A549 (cell line): ENCODE measurements at regions not wholly inside any gene's neighbourhood (a gene's known extent, or its start where the extent isn't known, plus 50 kb on each side); places are given as distances from the start of the nearest gene placed in this dataset.

Experiments
- ATAC-seq, 2 experiments: fragments of 200-7000 bp in 1 of 2; fragments of >200 bp in 1 of 2; cut with Nextera tagmentation in 1 of 2; cut with Tn5 transposase in 1 of 2; 3 replicates each; pipeline versions ENCODE4 v1.8.0 to v1.9.1; 2018 to 2020; ENCODE audit warnings: mild to moderate bottlenecking in 1 of 2, moderate library complexity in 1 of 2
- CTCF ChIA-PET: fragments of 300-600 bp; sonication (Branson Sonifier 250); formaldehyde crosslinking; extraction: SDS; loops from one replicate; lab custom pipeline; 2021; ENCODE audit warnings: antibody characterized with exemption, inconsistent platforms; lab: Yijun Ruan, JAX
- POLR2A ChIA-PET: fragments of 350-600 bp; formaldehyde crosslinking; extraction: SDS; loops from one replicate; lab custom pipeline; 2021; ENCODE audit warnings: antibody characterized with exemption, inconsistent platforms; lab: Yijun Ruan, JAX
- DNase-seq, 2 experiments: peaks; one replicate each; pipeline versions ENCODE4 v3.0.0 to v3.0.0-alpha.2; 2011 to 2016; ENCODE audit warnings: low read depth in 1 of 2, low spot score in 1 of 2
- FAIRE-seq: peaks from 2 replicates; lab custom pipeline; 2011; peaks lifted over from hg19 to GRCh38; lab: Jason Lieb, UNC
- H3K27ac ChIP-seq, 2 experiments: fragments of >200 bp; sonication (Bioruptor Twin); formaldehyde crosslinking; 3 replicates each; pipeline ENCODE4 v1.5.1; 2016 to 2017
- H3K4me1 ChIP-seq: fragments of >200 bp; sonication (Bioruptor Twin); formaldehyde crosslinking; 3 replicates; pipeline ENCODE4 v1.6.1; 2016
- H3K4me2 ChIP-seq: fragments of >200 bp; sonication (Bioruptor Twin); formaldehyde crosslinking; 3 replicates; pipeline ENCODE4 v1.6.1; 2016
- H3K4me3 ChIP-seq: fragments of >200 bp; sonication (Bioruptor Twin); formaldehyde crosslinking; 3 replicates; pipeline ENCODE4 v1.5.1; 2016
- H3K9me3 ChIP-seq: fragments of >200 bp; sonication (Bioruptor Twin); formaldehyde crosslinking; 3 replicates; pipeline ENCODE4 v1.6.1; 2016
- BHLHE40 ChIP-seq: IDR thresholded peaks from 2 replicates; pipeline ENCODE4 v1.6.1; 2012; ENCODE audit warnings: low read depth, low read length, inconsistent platforms
- CBX2 ChIP-seq: fragments of 200-600 bp; sonication (generic); IDR thresholded peaks from 2 replicates; pipeline ENCODE4 v1.6.1; 2016; ENCODE audit warnings: low read depth, mild to moderate bottlenecking, borderline replicate concordance
- CHD2 ChIP-seq: fragments of 150-350 bp; IDR thresholded peaks from 2 replicates; pipeline ENCODE4 v1.6.1; 2014; ENCODE audit warnings: low read length; ENCODE audit not compliant: partially characterized antibody
- CTCF ChIP-seq: fragments of >200 bp; sonication (Bioruptor Twin); formaldehyde crosslinking; IDR thresholded peaks from 3 replicates; pipeline ENCODE4 v1.5.1; 2016
- ELK1 ChIP-seq: fragments of 150-350 bp; IDR thresholded peaks from 2 replicates; pipeline ENCODE4 v1.6.1; 2014; ENCODE audit warnings: low read depth, mild to moderate bottlenecking, low read length
- FOSL2 ChIP-seq, 2 experiments: fragments of 450-650 bp in 1 of 2; fragments of >200 bp in 1 of 2; sonication (Bioruptor Twin) in 1 of 2; formaldehyde crosslinking; IDR thresholded peaks; 2 replicates each; pipeline versions ENCODE4 v1.5.0 to v1.6.1; 2016 to 2020; ENCODE audit warnings: mild to moderate bottlenecking in 1 of 2, moderate library complexity in 1 of 2
- GATA3 ChIP-seq: IDR thresholded peaks from 2 replicates; pipeline ENCODE4 v1.6.1; 2012; ENCODE audit warnings: borderline replicate concordance
- HES2 ChIP-seq: fragments of >200 bp; sonication (Bioruptor Twin); formaldehyde crosslinking; IDR thresholded peaks from 2 replicates; pipeline ENCODE4 v1.6.1; 2016
- HOXA7 ChIP-seq: fragments of 250-450 bp; sonication (Bioruptor Pico); IDR thresholded peaks from 2 replicates; pipeline ENCODE4 v1.5.0; 2020; ENCODE audit warnings: mild to moderate bottlenecking, moderate library complexity
- JUNB ChIP-seq: fragments of >200 bp; sonication (Bioruptor Twin); formaldehyde crosslinking; IDR thresholded peaks from 2 replicates; pipeline ENCODE4 v1.6.1; 2016
- KDM5A ChIP-seq: fragments of 200-600 bp; sonication (generic); IDR thresholded peaks from 2 replicates; pipeline ENCODE4 v1.6.1; 2016; ENCODE audit warnings: antibody characterized with exemption, mild to moderate bottlenecking
- MAZ ChIP-seq: fragments of 150-350 bp; IDR thresholded peaks from 2 replicates; pipeline ENCODE4 v1.6.1; 2014; ENCODE audit warnings: antibody characterized with exemption, low read depth, low read length, borderline replicate concordance
- NFE2L2 ChIP-seq: fragments of 150-350 bp; conservative IDR thresholded peaks from 2 replicates; pipeline ENCODE4 v1.6.1; 2014; ENCODE audit warnings: low read length
- NR3C1 ChIP-seq: fragments of >200 bp; sonication (Bioruptor Twin); formaldehyde crosslinking; IDR thresholded peaks from 3 replicates; pipeline ENCODE4 v1.6.1; 2017
- POLR2A ChIP-seq: IDR thresholded peaks from 2 replicates; pipeline ENCODE4 v1.6.1; 2012; ENCODE audit warnings: mild to moderate bottlenecking, low read length
- RCOR1 ChIP-seq: fragments of 150-350 bp; IDR thresholded peaks from 2 replicates; pipeline ENCODE4 v1.6.1; 2014; ENCODE audit warnings: antibody characterized with exemption, low read length, low read depth
- TFCP2L1 ChIP-seq: fragments of 250-450 bp; sonication (Bioruptor Pico); IDR thresholded peaks from 2 replicates; pipeline ENCODE4 v1.5.0; 2021; ENCODE audit warnings: mild to moderate bottlenecking
- WGBS: methylation state at CpG from one replicate; pipeline ENCODE4 v1.1.6; 2017; ENCODE audit errors: missing lambda C conversion rate; 5-methylcytosine and 5-hydroxymethylcytosine counted together
- TF ChIP-seq, protein P1 (sequence below): fragments of 250-450 bp; sonication (Bioruptor Pico); IDR thresholded peaks from 2 replicates; pipeline ENCODE4 v1.5.0; 2021; ENCODE audit warnings: mild to moderate bottlenecking, moderate library complexity, borderline replicate concordance
- TF ChIP-seq, protein P2 (sequence below): fragments of >200 bp; sonication (Bioruptor Twin); formaldehyde crosslinking; IDR thresholded peaks from 3 replicates; pipeline ENCODE4 v1.6.1; 2016

- POLR2A ChIA-PET = no interaction called here
- Histone ChIP-seq H3K27ac (no peak overlapping the region), H3K4me1 (no peaks in the 10 kb centered on the region), H3K4me3 (no peak overlapping the region), H3K4me2 (no peak overlapping the region), H3K9me3 (no peaks in the 10 kb centered on the region)
- TF ChIP-seq RCOR1 = no peak
- no peak for TF ChIP-seq NFE2L2
- no peak for TF ChIP-seq ELK1
- TF ChIP-seq CBX2 = no peak
- TF ChIP-seq, protein P1, sequence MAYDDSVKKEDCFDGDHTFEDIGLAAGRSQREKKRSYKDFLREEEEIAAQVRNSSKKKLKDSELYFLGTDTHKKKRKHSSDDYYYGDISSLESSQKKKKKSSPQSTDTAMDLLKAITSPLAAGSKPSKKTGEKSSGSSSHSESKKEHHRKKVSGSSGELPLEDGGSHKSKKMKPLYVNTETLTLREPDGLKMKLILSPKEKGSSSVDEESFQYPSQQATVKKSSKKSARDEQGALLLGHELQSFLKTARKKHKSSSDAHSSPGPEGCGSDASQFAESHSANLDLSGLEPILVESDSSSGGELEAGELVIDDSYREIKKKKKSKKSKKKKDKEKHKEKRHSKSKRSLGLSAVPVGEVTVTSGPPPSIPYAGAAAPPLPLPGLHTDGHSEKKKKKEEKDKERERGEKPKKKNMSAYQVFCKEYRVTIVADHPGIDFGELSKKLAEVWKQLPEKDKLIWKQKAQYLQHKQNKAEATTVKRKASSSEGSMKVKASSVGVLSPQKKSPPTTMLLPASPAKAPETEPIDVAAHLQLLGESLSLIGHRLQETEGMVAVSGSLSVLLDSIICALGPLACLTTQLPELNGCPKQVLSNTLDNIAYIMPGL (CRISPR knock-in tag) = no peak
- no peak for TF ChIP-seq BHLHE40
- no peak for TF ChIP-seq CHD2
- FAIRE-seq (no peak), DNase-seq (no peak), ATAC-seq (no peak)
- CTCF ChIA-PET = interaction anchor here (0.9 to 2.0 kb wide), 3 partner anchors 28 to 438 kb away, joined by 3 to 5 read pairs (median 4); no protein-coding TSS in a partner anchor
- 22% methylated on average over 5 of the region's 6 CpGs for WGBS
These were observed 66.1 kb upstream of the BARHL2 start for GRCh38 chr1:90783181-90783580.

DNA sequence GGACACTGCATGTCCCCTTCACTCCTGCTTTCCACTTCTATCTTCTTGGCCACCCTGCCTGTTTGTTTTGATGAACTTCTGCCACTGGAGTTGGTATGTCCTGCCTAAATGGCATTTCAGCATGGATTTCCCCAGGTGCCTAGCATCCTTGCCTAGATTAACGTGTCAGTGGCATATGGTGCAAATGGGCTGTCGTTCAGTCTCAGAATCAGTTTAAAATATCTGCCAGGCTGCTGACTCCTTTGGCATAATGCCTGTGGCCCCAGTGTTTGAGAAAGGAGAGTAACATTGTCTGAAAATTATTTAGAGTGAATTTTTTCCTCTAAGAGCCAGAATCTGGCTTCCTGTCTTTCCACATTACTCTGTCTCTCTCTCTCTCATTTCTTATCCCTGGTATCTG, 64.9 kb upstream of the BARHL2 start:
- WGBS = 9% methylated on average over 2 of the region's 2 CpGs
- Histone ChIP-seq H3K9me3 (no peaks in the 10 kb centered on the region), H3K4me3 (no peak overlapping the region), H3K27ac (no peak overlapping the region), H3K4me1 (no peaks in the 10 kb centered on the region), H3K4me2 (no peak overlapping the region)
- no peak for FAIRE-seq
- POLR2A ChIA-PET = no interaction called here
- DNase-seq = no peak
- TF ChIP-seq NR3C1 (no peak), CBX2 (no peak), MAZ (no peak)
- CTCF ChIA-PET = no interaction called here
- ATAC-seq = no peak

- Histone ChIP-seq H3K9me3 (no peaks in the 10 kb centered on the region), H3K27ac (no peak overlapping the region), H3K4me2 (no peak overlapping the region), H3K4me1 (no peaks in the 10 kb centered on the region), H3K4me3 (no peak overlapping the region)
- ATAC-seq (no peak), FAIRE-seq (no peak), DNase-seq (no peak)
- 27% methylated on average over 6 of the region's 6 CpGs for WGBS
- TF ChIP-seq TFCP2L1 (CRISPR knock-in tag) (no peak), HES2 (no peak), FOSL2 (IDR thresholded peaks at IDR 0.05) (no peak), FOSL2 (CRISPR knock-in tag; IDR thresholded peaks at IDR 0.05) (no peak), HOXA7 (CRISPR knock-in tag) (no peak), CTCF (no peak), POLR2A (no peak), GATA3 (no peak), KDM5A (no peak), JUNB (no peak), CBX2 (no peak)
- TF ChIP-seq, protein P2, sequence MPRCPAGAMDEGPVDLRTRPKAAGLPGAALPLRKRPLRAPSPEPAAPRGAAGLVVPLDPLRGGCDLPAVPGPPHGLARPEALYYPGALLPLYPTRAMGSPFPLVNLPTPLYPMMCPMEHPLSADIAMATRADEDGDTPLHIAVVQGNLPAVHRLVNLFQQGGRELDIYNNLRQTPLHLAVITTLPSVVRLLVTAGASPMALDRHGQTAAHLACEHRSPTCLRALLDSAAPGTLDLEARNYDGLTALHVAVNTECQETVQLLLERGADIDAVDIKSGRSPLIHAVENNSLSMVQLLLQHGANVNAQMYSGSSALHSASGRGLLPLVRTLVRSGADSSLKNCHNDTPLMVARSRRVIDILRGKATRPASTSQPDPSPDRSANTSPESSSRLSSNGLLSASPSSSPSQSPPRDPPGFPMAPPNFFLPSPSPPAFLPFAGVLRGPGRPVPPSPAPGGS = no peak
- ChIA-PET CTCF (no interaction called here), POLR2A (no interaction called here)
These were observed 64.4 kb upstream of the BARHL2 start for GRCh38 chr1:90781534-90781933.
